Retinal pigment epithelial cell (primary cell): ENCODE measurements at regions not wholly inside any gene's neighbourhood (a gene's known extent, or its start where the extent isn't known, plus 50 kb on each side); places are given as distances from the start of the nearest gene placed in this dataset.

Source experiments
- DNase-seq: peaks from one replicate; pipeline ENCODE4 v3.0.0-alpha.2; 2010; ENCODE audit warnings: low read depth
- H3K4me3 ChIP-seq: 2 replicates; pipeline ENCODE4 v1.5.1; 2011; ENCODE audit warnings: mild to moderate bottlenecking, low read length, control low read depth, moderate library complexity
- TF ChIP-seq, protein P1 (sequence below): conservative IDR thresholded peaks from 2 replicates; pipeline ENCODE4 v1.5.1; 2011; ENCODE audit warnings: low read depth, low read length, control low read depth, inconsistent platforms

DNA sequence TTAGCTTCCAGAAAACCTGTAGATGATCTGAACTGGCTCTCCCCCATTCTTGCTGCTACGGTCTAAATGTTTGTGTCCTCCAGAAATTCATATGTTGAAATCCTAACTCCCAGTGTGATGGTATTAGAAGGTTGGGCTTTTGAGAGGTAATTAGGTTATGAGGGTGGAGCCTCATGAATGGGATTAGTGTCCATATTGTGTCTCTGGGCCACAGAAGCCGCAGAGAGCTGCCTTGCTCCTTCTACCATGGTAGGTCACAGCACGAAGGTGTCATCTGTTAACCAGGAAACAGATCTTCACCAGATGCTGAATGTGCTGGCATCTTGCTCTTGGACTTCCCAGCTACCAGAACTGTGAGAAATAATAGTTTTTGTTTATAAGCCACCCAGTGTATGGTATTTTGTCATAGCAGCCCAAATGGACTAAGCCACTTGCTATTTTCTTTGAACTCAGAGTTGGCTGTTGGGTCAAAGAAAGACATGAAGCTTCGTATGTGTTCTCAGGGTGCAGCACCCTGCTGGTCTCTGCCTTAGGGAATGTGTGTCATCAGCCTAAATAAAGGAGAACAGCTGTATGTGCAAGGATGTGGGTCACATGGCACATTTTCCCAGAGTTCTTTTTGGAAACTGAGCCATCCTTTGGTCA is 317.5 kb upstream of the SLCO3A1 start:
- no peak for DNase-seq
- TF ChIP-seq, protein P1, sequence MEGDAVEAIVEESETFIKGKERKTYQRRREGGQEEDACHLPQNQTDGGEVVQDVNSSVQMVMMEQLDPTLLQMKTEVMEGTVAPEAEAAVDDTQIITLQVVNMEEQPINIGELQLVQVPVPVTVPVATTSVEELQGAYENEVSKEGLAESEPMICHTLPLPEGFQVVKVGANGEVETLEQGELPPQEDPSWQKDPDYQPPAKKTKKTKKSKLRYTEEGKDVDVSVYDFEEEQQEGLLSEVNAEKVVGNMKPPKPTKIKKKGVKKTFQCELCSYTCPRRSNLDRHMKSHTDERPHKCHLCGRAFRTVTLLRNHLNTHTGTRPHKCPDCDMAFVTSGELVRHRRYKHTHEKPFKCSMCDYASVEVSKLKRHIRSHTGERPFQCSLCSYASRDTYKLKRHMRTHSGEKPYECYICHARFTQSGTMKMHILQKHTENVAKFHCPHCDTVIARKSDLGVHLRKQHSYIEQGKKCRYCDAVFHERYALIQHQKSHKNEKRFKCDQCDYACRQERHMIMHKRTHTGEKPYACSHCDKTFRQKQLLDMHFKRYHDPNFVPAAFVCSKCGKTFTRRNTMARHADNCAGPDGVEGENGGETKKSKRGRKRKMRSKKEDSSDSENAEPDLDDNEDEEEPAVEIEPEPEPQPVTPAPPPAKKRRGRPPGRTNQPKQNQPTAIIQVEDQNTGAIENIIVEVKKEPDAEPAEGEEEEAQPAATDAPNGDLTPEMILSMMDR = no peak
- H3K4me3 ChIP-seq = no peak overlapping the region

- no peak overlapping the region for H3K4me3 ChIP-seq
- TF ChIP-seq, protein P1 = no peak
- DNase-seq = no peak
Measured at GRCh38 chr15:91537856-91538255, 315.7 kb upstream of the SLCO3A1 start.

DNA sequence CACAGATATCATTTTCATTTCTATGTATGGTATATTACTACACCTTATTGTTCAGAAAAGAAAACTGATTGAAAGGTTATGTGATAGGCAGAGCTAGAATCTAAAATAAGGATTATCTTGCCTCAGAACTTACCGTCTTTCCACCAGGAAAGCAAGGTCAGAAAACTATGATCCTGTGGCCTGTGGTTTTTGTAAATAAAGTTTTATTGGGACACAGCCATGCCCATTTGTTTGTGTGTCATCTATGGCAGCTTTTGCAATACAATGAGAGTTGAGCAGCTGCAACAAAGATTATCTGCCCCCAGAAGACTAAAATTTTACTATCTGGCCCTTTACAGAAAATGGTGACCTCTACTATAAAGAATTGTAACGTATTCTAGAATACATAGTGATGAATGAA is 314.7 kb upstream of the SLCO3A1 start:
- TF ChIP-seq, protein P1 = no peak
- no peak for DNase-seq

GRCh38 chr15:91541286-91541685 is 312.2 kb upstream of the SLCO3A1 start:
- no peak overlapping the region for H3K4me3 ChIP-seq
- no peak for DNase-seq
- TF ChIP-seq, protein P1 = no peak

More for the DNA sequence above, 314.7 kb upstream of the SLCO3A1 start:
- no peak overlapping the region for H3K4me3 ChIP-seq

- TF ChIP-seq, protein P1 = no peak
- H3K4me3 ChIP-seq = no peak overlapping the region
- no peak for DNase-seq
Measured at GRCh38 chr15:91542226-91542625, 311.3 kb upstream of the SLCO3A1 start.

DNA sequence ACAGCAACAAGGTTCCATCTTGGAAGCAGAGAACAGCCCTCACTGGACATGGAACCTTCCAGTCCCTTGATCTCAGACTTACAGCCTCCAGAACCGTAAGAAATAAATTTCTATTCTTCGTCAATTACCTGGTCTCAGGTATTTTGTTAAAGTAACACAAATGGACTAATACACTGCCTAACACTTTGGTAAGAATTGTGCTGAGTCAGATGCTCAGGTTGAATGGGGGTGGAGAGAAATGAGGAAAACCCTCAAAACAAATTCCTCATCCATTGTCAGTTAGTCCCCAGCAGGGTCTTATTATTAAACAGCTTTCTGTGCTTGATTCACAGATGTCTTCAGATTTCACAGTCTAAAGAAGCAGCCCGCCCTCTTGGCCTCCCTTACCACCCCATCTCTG is 306.2 kb upstream of the SLCO3A1 start:
- TF ChIP-seq, protein P1 = no peak
- H3K4me3 ChIP-seq = no peak overlapping the region
- no peak for DNase-seq

DNA sequence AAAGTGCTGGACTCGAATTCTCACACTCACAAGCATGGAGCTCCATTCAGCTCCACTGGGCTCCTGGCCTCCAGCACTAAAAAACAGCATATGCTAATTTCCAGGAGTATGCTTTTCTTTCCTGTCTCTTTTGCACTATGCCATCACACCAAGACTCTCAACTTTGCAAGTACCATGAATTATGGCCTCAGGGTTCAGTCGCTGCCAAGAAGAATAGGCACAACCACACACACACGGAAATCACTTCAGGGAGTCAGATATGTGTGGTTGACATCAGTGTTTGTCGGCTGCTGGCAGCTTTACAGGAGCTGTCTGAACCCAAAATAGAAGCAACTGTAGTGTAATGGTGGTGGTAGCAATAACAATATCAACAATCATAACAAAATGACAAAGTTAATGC is 305.0 kb upstream of the SLCO3A1 start:
- DNase-seq = no peak
- TF ChIP-seq, protein P1 = no peak
- no peak overlapping the region for H3K4me3 ChIP-seq
